Neural cell (in vitro differentiated cells): ENCODE measurements at regions not wholly inside any gene's neighbourhood (a gene's known extent, or its start where the extent isn't known, plus 50 kb on each side); places are given as distances from the start of the nearest gene placed in this dataset.

Source experiments
- H2AFZ ChIP-seq: fragments of 200-600, 300-800 bp; sonication (generic), shearing (Covaris generic); 2 replicates; pipeline ENCODE4 v1.6.0; 2014; ENCODE audit warnings: low read depth, mild to moderate bottlenecking, antibody characterized with exemption, low read length, moderate library complexity
- H3F3A ChIP-seq: fragments of 200-600 bp; shearing (Covaris generic); 2 replicates; pipeline ENCODE4 v1.6.1; 2016; ENCODE audit warnings: mild to moderate bottlenecking, moderate library complexity, mixed read lengths, antibody characterized with exemption, low read length; ENCODE audit not compliant: insufficient read depth, poor library complexity, severe bottlenecking
- H3K27ac ChIP-seq: fragments of 200-600, 300-800 bp; sonication (generic), shearing (Covaris generic); 2 replicates; pipeline ENCODE4 v1.5.1; 2014; ENCODE audit warnings: mild to moderate bottlenecking, low read length, moderate library complexity
- H3K27me3 ChIP-seq: fragments of 300-800, 200-600 bp; sonication (generic), shearing (Covaris generic); 2 replicates; pipeline ENCODE4 v1.6.0; 2014; ENCODE audit warnings: mild to moderate bottlenecking, low read depth, low read length, moderate library complexity; ENCODE audit not compliant: insufficient read depth
- H3K36me3 ChIP-seq: fragments of 300-800, 200-600 bp; sonication (generic), shearing (Covaris generic); 2 replicates; pipeline ENCODE4 v1.5.1; 2014; ENCODE audit warnings: mild to moderate bottlenecking, antibody characterized with exemption, low read length, moderate library complexity; ENCODE audit not compliant: insufficient read depth
- H3K4me2 ChIP-seq: fragments of 300-800, 200-600 bp; sonication (generic), shearing (Covaris generic); 2 replicates; pipeline ENCODE4 v1.6.0; 2014; ENCODE audit warnings: mild to moderate bottlenecking, low read length
- H3K4me3 ChIP-seq: fragments of 300-800, 200-600 bp; sonication (generic), shearing (Covaris generic); 2 replicates; pipeline ENCODE4 v1.5.1; 2014; ENCODE audit warnings: mild to moderate bottlenecking, low read length, moderate library complexity
- H3K79me2 ChIP-seq: fragments of 200-600 bp; shearing (Covaris generic); replicated peaks from 2 replicates; pipeline ENCODE4 v1.6.0; 2014; ENCODE audit warnings: mild to moderate bottlenecking, low read length, moderate library complexity; ENCODE audit not compliant: insufficient read depth
- H3K9ac ChIP-seq: fragments of 300-800, 200-600 bp; sonication (generic), shearing (Covaris generic); 2 replicates; pipeline ENCODE4 v1.6.1; 2016; ENCODE audit warnings: mild to moderate bottlenecking, low read length, mixed read lengths
- H3K9me2 ChIP-seq: fragments of 200-600 bp; shearing (Covaris generic); 2 replicates; pipeline ENCODE4 v1.6.1; 2016; ENCODE audit warnings: mild to moderate bottlenecking, low read length, mixed read lengths; ENCODE audit not compliant: insufficient read depth
- H3K9me3 ChIP-seq: fragments of 200-600, 300-800 bp; sonication (generic), shearing (Covaris generic); 2 replicates; pipeline ENCODE4 v1.6.1; 2016; ENCODE audit warnings: mild to moderate bottlenecking, mixed run types, low read length, moderate library complexity, mixed read lengths
- H4K20me1 ChIP-seq: fragments of 200-600 bp; shearing (Covaris generic); 2 replicates; pipeline ENCODE4 v1.6.1; 2016; ENCODE audit warnings: mild to moderate bottlenecking, mixed run types; ENCODE audit not compliant: insufficient read depth
- EP300 ChIP-seq: fragments of 450-650 bp; conservative IDR thresholded peaks from 2 replicates; pipeline ENCODE4 v1.6.1; 2014; ENCODE audit warnings: antibody characterized with exemption, mild to moderate bottlenecking, moderate library complexity; ENCODE audit not compliant: poor library complexity, severe bottlenecking
- EZH2 ChIP-seq: fragments of 200-600, 300-800 bp; shearing (Covaris generic), sonication (generic); IDR thresholded peaks from 2 replicates; pipeline ENCODE4 v1.6.1; 2014; ENCODE audit warnings: antibody characterized with exemption, low read length, borderline replicate concordance, mild to moderate bottlenecking; ENCODE audit not compliant: insufficient read depth, poor library complexity, severe bottlenecking
- MXI1 ChIP-seq: fragments of 450-650 bp; conservative IDR thresholded peaks from 2 replicates; pipeline ENCODE4 v1.6.1; 2014; ENCODE audit warnings: antibody characterized with exemption, mild to moderate bottlenecking; ENCODE audit not compliant: poor library complexity, severe bottlenecking
- POLR2AphosphoS5 ChIP-seq: IDR thresholded peaks from 2 replicates; pipeline ENCODE4 v1.6.1; 2012
- RAD21 ChIP-seq: fragments of 450-650 bp; conservative IDR thresholded peaks from 2 replicates; pipeline ENCODE4 v1.6.1; 2014; ENCODE audit warnings: antibody characterized with exemption, mild to moderate bottlenecking, moderate library complexity
- REST ChIP-seq: IDR thresholded peaks from 2 replicates; pipeline ENCODE4 v1.6.1; 2012; ENCODE audit warnings: borderline replicate concordance
- SMC3 ChIP-seq: fragments of 450-650 bp; conservative IDR thresholded peaks from 2 replicates; pipeline ENCODE4 v1.6.1; 2014; ENCODE audit warnings: antibody characterized with exemption, mild to moderate bottlenecking, moderate library complexity; ENCODE audit not compliant: poor library complexity
- TAF1 ChIP-seq: IDR thresholded peaks from 2 replicates; pipeline ENCODE4 v1.6.1; 2012; ENCODE audit warnings: low read depth
- TF ChIP-seq, protein P1 (sequence below): fragments of 450-650 bp; IDR thresholded peaks from 2 replicates; pipeline ENCODE4 v1.5.1; 2014; ENCODE audit warnings: antibody characterized with exemption, mild to moderate bottlenecking, moderate library complexity; ENCODE audit not compliant: poor library complexity, severe bottlenecking

DNA sequence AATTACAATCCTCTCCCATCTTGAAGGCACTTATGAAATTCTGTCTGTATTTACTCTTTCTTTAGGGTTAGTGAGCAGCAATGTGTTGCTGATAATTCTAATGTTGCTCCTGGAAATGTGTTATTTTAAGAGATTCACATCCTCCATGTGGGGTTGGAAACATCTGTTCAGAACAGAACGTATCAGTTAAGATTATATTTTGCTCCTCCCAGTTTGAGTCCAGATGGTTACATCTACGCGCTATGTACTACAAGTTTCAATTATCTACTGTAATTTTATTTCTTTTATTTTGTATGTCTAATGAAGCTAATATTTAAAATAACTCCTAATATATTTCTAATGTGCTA, 250.6 kb upstream of the KLF6 start (continued):
- TF ChIP-seq, protein P1, sequence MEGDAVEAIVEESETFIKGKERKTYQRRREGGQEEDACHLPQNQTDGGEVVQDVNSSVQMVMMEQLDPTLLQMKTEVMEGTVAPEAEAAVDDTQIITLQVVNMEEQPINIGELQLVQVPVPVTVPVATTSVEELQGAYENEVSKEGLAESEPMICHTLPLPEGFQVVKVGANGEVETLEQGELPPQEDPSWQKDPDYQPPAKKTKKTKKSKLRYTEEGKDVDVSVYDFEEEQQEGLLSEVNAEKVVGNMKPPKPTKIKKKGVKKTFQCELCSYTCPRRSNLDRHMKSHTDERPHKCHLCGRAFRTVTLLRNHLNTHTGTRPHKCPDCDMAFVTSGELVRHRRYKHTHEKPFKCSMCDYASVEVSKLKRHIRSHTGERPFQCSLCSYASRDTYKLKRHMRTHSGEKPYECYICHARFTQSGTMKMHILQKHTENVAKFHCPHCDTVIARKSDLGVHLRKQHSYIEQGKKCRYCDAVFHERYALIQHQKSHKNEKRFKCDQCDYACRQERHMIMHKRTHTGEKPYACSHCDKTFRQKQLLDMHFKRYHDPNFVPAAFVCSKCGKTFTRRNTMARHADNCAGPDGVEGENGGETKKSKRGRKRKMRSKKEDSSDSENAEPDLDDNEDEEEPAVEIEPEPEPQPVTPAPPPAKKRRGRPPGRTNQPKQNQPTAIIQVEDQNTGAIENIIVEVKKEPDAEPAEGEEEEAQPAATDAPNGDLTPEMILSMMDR: no peak
- TF ChIP-seq POLR2AphosphoS5 (no peak), TAF1 (no peak)

GRCh38 chr10:4034907-4035598, 250.0 kb upstream of the KLF6 start:
- TF ChIP-seq EZH2 (no peak), TAF1 (no peak)
- H2AFZ ChIP-seq: no peak overlapping the region
- no peaks in the 10 kb centered on the region for H3F3A ChIP-seq
- H3K9me3 ChIP-seq: no peaks in the 10 kb centered on the region
- H3K27me3 ChIP-seq: no peaks in the 10 kb centered on the region
- no peaks in the 10 kb centered on the region for H3K9me2 ChIP-seq
- no peaks in the 10 kb centered on the region for H3K36me3 ChIP-seq
- no peak overlapping the region for H3K9ac ChIP-seq
- no peak overlapping the region for H3K27ac ChIP-seq
- H3K4me3 ChIP-seq: no peak overlapping the region
- H3K4me2 ChIP-seq: no peak overlapping the region
- H4K20me1 ChIP-seq: no peaks in the 10 kb centered on the region
- no peaks in the 10 kb centered on the region for H3K79me2 ChIP-seq

- TF ChIP-seq REST (no peak), EZH2 (no peak), SMC3 (no peak), RAD21 (no peak), MXI1 (no peak), TAF1 (no peak), EP300 (no peak), POLR2AphosphoS5 (no peak)
- TF ChIP-seq, protein P1: no peak
- H3K27me3 ChIP-seq: no peaks in the 10 kb centered on the region
- no peak overlapping the region for H3K9ac ChIP-seq
- no peak overlapping the region for H3K4me2 ChIP-seq
- H3K9me2 ChIP-seq: no peaks in the 10 kb centered on the region
- H3K27ac ChIP-seq: no peak overlapping the region
- H4K20me1 ChIP-seq: no peaks in the 10 kb centered on the region
- H3K36me3 ChIP-seq: no peaks in the 10 kb centered on the region
- no peaks in the 10 kb centered on the region for H3K79me2 ChIP-seq
- no peaks in the 10 kb centered on the region for H3F3A ChIP-seq
- no peak overlapping the region for H3K4me3 ChIP-seq
- no peak overlapping the region for H2AFZ ChIP-seq
- no peaks in the 10 kb centered on the region for H3K9me3 ChIP-seq
Observed at GRCh38 chr10:4033341-4033896, 248.4 kb upstream of the KLF6 start.
